Effector memory CD8-positive, alpha-beta T cell (primary cell): ENCODE measurements at regions not wholly inside any gene's neighbourhood (a gene's known extent, or its start where the extent isn't known, plus 50 kb on each side); places are given as distances from the start of the nearest gene placed in this dataset.
A peak's percentile ranks its signal among the peaks of the same experiment; 100 is the strongest.

Experiments used
- ATAC-seq: fragments of 150-1000 bp; cut with Tn5 transposase; replicated peaks from 2 replicates; pipeline ENCODE4 v1.10.0; 2021; ENCODE audit warnings: mild to moderate bottlenecking, moderate library complexity
- DNase-seq, 3 experiments: peaks; one replicate each; pipeline ENCODE4 v3.0.0; 2021
- H3K27ac Mint-ChIP-seq, 2 donors: one replicate each; pipeline ENCODE4 v1.8.0; 2022; ENCODE audit warnings: mild to moderate bottlenecking in 2 of 2, mixed read lengths in 2 of 2, moderate library complexity in 2 of 2
- H3K27me3 Mint-ChIP-seq, 2 donors: one replicate each; pipeline ENCODE4 v1.8.0; 2022; ENCODE audit warnings: mixed read lengths in 2 of 2
- H3K36me3 Mint-ChIP-seq: one replicate; pipeline ENCODE4 v1.8.0; 2022; ENCODE audit warnings: mild to moderate bottlenecking, moderate library complexity, mixed read lengths; ENCODE audit not compliant: insufficient read depth
- H3K4me1 Mint-ChIP-seq, 2 donors: one replicate each; pipeline ENCODE4 v1.8.0; 2022; ENCODE audit warnings: low read depth in 2 of 2, mixed read lengths in 2 of 2
- H3K4me3 Mint-ChIP-seq, 2 donors: one replicate each; pipeline ENCODE4 v1.8.0; 2022; ENCODE audit warnings: mild to moderate bottlenecking in 2 of 2, mixed read lengths in 2 of 2, moderate library complexity in 2 of 2
- H3K9me3 Mint-ChIP-seq, 2 donors: one replicate each; pipeline ENCODE4 v1.8.0; 2022; ENCODE audit warnings: mixed read lengths in 2 of 2

- H3K27ac Mint-ChIP-seq, result no peak overlapping the region
- no peaks in the 10 kb centered on the region for H3K36me3 Mint-ChIP-seq
- ATAC-seq, result no peak
- no peak overlapping the region for H3K4me3 Mint-ChIP-seq
- H3K4me1 Mint-ChIP-seq, result no peaks in the 10 kb centered on the region
- no peaks in the 10 kb centered on the region for H3K27me3 Mint-ChIP-seq
- H3K9me3 Mint-ChIP-seq, result peaks cover 5 to 15% of the 10 kb centered on the region in 2 donors
- DNase-seq, result no peak
Observed at GRCh38 chr15:97893967-97894366, 66.5 kb upstream of the ARRDC4 start.

GRCh38 chr15:97899981-97900380 is 60.5 kb upstream of the ARRDC4 start:
- H3K27me3 Mint-ChIP-seq, result peaks cover 0 to 21% of the 10 kb centered on the region in 2 donors
- no peak for DNase-seq
- ATAC-seq, result no peak
- H3K4me3 Mint-ChIP-seq, result no peak overlapping the region
- H3K36me3 Mint-ChIP-seq, result no peaks in the 10 kb centered on the region
- peaks cover 0 to 2% of the 10 kb centered on the region in 2 donors for H3K9me3 Mint-ChIP-seq
- H3K4me1 Mint-ChIP-seq, result peaks cover 0 to 2% of the 10 kb centered on the region in 2 donors
- H3K27ac Mint-ChIP-seq, result no peak overlapping the region

DNA sequence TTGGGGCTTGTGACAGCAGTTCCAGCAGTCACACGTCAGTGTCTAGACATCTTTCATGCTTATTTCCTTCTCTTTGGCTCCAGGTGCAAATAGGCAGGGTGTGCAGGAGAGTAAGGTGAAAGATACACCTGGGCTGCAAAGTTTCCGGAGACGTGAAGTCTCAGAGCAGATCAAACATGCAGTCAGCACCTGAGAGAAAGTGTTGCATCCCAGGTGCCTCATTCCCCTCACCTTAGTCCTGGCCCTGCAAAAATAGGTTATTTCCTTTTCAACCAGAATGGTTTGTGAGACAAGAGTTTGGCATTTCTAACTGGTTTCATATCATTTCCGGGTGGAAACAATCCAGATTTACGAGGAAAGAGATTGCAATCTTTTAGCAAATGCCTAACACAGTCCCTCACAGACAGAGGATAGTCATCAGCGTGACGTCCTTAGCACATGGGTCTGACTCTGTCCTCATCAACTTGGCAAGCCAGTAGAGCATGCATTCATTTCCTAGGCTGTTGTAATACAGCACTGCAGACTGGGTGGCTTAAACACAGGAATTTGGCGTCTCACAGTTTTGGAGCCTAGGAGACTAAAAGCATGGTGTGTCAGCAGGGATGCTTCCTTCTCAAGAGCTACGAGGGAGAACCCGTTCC is 58.2 kb upstream of the ARRDC4 start:
- H3K4me1 Mint-ChIP-seq, result peaks cover 0 to 2% of the 10 kb centered on the region in 2 donors
- no peaks in the 10 kb centered on the region for H3K36me3 Mint-ChIP-seq
- H3K9me3 Mint-ChIP-seq, result peaks cover 0 to 2% of the 10 kb centered on the region in 2 donors
- H3K27me3 Mint-ChIP-seq, result peaks cover 0 to 21% of the 10 kb centered on the region in 2 donors
- H3K27ac Mint-ChIP-seq, result no peak overlapping the region
- H3K4me3 Mint-ChIP-seq, result no peak overlapping the region
- DNase-seq (no peak), ATAC-seq (no peak)

GRCh38 chr15:97903560-97903959 is 56.9 kb upstream of the ARRDC4 start:
- Mint-ChIP-seq H3K4me3 (no peak overlapping the region), H3K27me3 (peaks cover 0 to 21% of the 10 kb centered on the region in 2 donors), H3K27ac (no peak overlapping the region), H3K4me1 (peaks cover 0 to 2% of the 10 kb centered on the region in 2 donors), H3K36me3 (no peaks in the 10 kb centered on the region), H3K9me3 (peaks cover 0 to 2% of the 10 kb centered on the region in 2 donors)
- ATAC-seq (no peak), DNase-seq (no peak)

DNA sequence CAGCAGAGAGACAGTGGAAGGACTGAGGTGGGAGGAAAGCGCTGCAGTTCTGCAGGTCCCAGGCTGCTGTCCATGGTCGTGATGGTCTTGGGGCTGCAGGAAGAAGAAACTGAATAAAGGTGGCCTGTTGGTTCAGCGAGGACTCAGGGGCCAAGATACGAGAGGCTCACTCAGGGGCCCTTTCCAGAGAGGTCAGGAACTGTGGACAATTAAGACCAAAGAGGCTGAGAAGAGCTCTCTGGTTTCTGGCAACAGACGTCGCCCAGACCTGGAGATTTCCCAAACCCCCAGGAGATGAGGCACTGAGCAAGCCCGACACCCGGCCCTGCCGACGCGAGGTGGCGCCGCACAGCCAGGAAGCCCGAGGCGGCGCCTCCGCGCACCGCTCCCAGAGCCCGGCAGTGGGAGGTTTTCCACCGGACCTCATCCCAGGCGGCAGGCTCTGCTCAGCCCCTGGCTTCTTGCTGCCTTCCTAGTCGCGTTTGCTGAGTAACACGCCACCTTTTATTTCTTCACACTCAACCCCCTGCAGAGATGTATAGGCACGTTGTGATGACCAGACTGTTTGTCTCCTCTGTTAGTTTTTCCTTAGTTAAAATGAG is 56.4 kb upstream of the ARRDC4 start:
- H3K4me3 Mint-ChIP-seq, result no peak overlapping the region
- no peak overlapping the region for H3K27ac Mint-ChIP-seq
- H3K27me3 Mint-ChIP-seq, result peaks cover 0 to 21% of the 10 kb centered on the region in 2 donors
- DNase-seq, result no peak
- H3K36me3 Mint-ChIP-seq, result no peaks in the 10 kb centered on the region
- H3K9me3 Mint-ChIP-seq, result peaks cover under 1 to 2% of the 10 kb centered on the region in 2 donors
- peaks cover 0 to 2% of the 10 kb centered on the region in 2 donors for H3K4me1 Mint-ChIP-seq
- no peak for ATAC-seq

GRCh38 chr15:97909291-97909891 is 51.1 kb upstream of the ARRDC4 start:
- DNase-seq (peak in 1 of 3 experiments; percentile 7), ATAC-seq (peak; percentile 27)
- Mint-ChIP-seq H3K9me3 (peaks cover 1 to 7% of the 10 kb centered on the region in 2 donors), H3K4me1 (no peaks in the 10 kb centered on the region), H3K27me3 (peaks cover 0 to 2% of the 10 kb centered on the region in 2 donors), H3K4me3 (no peak overlapping the region), H3K27ac (no peak overlapping the region), H3K36me3 (no peaks in the 10 kb centered on the region)
